Erythroblast (primary cell): ENCODE measurements at regions not wholly inside any gene's neighbourhood (a gene's known extent, or its start where the extent isn't known, plus 50 kb on each side); places are given as distances from the start of the nearest gene placed in this dataset.

Source experiments
- GATA1 ChIP-seq: IDR thresholded peaks from 2 replicates; pipeline ENCODE4 v1.6.1; 2011; ENCODE audit warnings: low read depth, mild to moderate bottlenecking, control low read depth, low read length, moderate library complexity
- POLR2A ChIP-seq: IDR thresholded peaks from 2 replicates; pipeline ENCODE4 v1.6.1; 2011; ENCODE audit warnings: mild to moderate bottlenecking, low read length

- no peak for TF ChIP-seq POLR2A
- no peak for TF ChIP-seq GATA1
Observed at GRCh38 chr4:128725405-128726055, 84.0 kb upstream of the JADE1 start.
